GM12865 (cell line): ENCODE measurements at regions not wholly inside any gene's neighbourhood (a gene's known extent, or its start where the extent isn't known, plus 50 kb on each side); places are given as distances from the start of the nearest gene placed in this dataset.

Experiments
- DNase-seq: peaks from one replicate; pipeline ENCODE4 v3.0.0; 2010; ENCODE audit warnings: low read depth
- H3K4me3 ChIP-seq: 2 replicates; pipeline ENCODE4 v1.5.1; 2011; ENCODE audit warnings: mild to moderate bottlenecking, low read depth, low read length, control low read depth
- CTCF ChIP-seq: IDR thresholded peaks from 2 replicates; pipeline ENCODE4 v1.5.1; 2011; ENCODE audit warnings: low read length, control low read depth, low read depth, inconsistent platforms; ENCODE audit not compliant: insufficient read depth; ENCODE audit errors: missing control alignments

GRCh38 chr3:194277104-194277785, 73.9 kb downstream of the CPN2 start:
- H3K4me3 ChIP-seq: no peak overlapping the region
- TF ChIP-seq CTCF: no peak

GRCh38 chr3:194277786-194278130, 73.4 kb downstream of the CPN2 start:
- H3K4me3 ChIP-seq: no peak overlapping the region
- no peak for DNase-seq
- TF ChIP-seq CTCF: no peak

More at GRCh38 chr3:194277104-194277785, 73.9 kb downstream of the CPN2 start:
- DNase-seq: no peak

GRCh38 chr3:194278186-194278845, 72.8 kb downstream of the CPN2 start:
- no peak for DNase-seq
- no peak overlapping the region for H3K4me3 ChIP-seq
- no peak for TF ChIP-seq CTCF

GRCh38 chr3:194279101-194279500, 72.0 kb downstream of the CPN2 start:
- no peak overlapping the region for H3K4me3 ChIP-seq
- DNase-seq: no peak
- no peak for TF ChIP-seq CTCF

- H3K4me3 ChIP-seq: no peak overlapping the region
- no peak for DNase-seq
- TF ChIP-seq CTCF: no peak
These were observed 71.3 kb downstream of the CPN2 start for GRCh38 chr3:194279701-194280360.

- no peak for DNase-seq
- no peak overlapping the region for H3K4me3 ChIP-seq
- no peak for TF ChIP-seq CTCF
These were observed 70.4 kb downstream of the CPN2 start for GRCh38 chr3:194280777-194281176.

- TF ChIP-seq CTCF: no peak
These were observed 69.8 kb downstream of the CPN2 start for GRCh38 chr3:194281306-194281705.

More at GRCh38 chr3:194281306-194281705, 69.8 kb downstream of the CPN2 start:
- DNase-seq: no peak
- no peak overlapping the region for H3K4me3 ChIP-seq
